K562 (cell line): ENCODE measurements at regions not wholly inside any gene's neighbourhood (a gene's known extent, or its start where the extent isn't known, plus 50 kb on each side); places are given as distances from the start of the nearest gene placed in this dataset.

Experiments
- CBX5 ChIP-seq: IDR thresholded peaks from 2 replicates; pipeline ENCODE4 v1.6.1; 2014; ENCODE audit warnings: low read depth, borderline replicate concordance
- JUND ChIP-seq, 2 experiments: IDR thresholded peaks; 2 replicates in 1 of 2; 3 replicates in 1 of 2; pipeline ENCODE4 v1.6.1; 2011; ENCODE audit warnings: borderline replicate concordance in 2 of 2, low read depth in 2 of 2, low read length in 2 of 2, improper control_type of control experiment in 1 of 2, missing biosample characterization in 1 of 2, missing genetic modification characterization in 1 of 2, missing genetic modification reagents in 1 of 2
- KAT8 ChIP-seq: fragments of 450-650 bp; IDR thresholded peaks from 2 replicates; pipeline ENCODE4 v1.6.1; 2016; ENCODE audit warnings: low read depth, mild to moderate bottlenecking
- NEUROD1 ChIP-seq: fragments of 150-350 bp; IDR thresholded peaks from 2 replicates; pipeline ENCODE4 v1.6.1; 2014; ENCODE audit warnings: borderline replicate concordance, low read length, low read depth; ENCODE audit not compliant: partially characterized antibody
- SMAD2 ChIP-seq: fragments of 150-350 bp; IDR thresholded peaks from 2 replicates; pipeline ENCODE4 v1.6.1; 2014; ENCODE audit warnings: low read depth, mild to moderate bottlenecking, low read length
- ZC3H11A ChIP-seq: IDR thresholded peaks from 2 replicates; pipeline ENCODE4 v1.6.1; 2012; ENCODE audit warnings: low read depth, low read length, improper control_type of control experiment
- ZC3H8 ChIP-seq: fragments of 450-650 bp; IDR thresholded peaks from 2 replicates; pipeline ENCODE4 v1.6.1; 2017

DNA sequence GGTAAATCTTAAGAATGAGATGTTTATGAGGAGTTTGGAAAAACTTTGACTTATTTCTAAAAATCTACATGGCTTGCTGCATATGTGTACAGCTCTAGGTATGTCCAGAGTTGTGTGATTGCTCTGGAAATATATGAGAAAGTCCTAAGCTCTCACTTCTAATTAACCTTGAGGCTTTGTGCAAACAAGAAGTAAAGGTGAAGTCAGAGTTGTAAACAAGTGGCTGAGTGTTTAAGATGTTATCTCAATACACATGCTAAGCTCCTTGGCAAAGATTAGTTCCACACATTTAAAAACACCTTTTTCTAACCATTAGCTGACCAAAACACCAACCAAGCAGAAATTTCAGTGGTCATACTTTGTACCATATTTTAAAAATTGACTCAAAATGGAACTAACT lies 684.2 kb downstream of the HTR1B start:
- no peak for TF ChIP-seq JUND (IDR thresholded peaks at IDR 0.05; ENCODE audit: borderline replicate concordance, low read depth, low read length)
- TF ChIP-seq JUND (tag; IDR thresholded peaks at IDR 0.05; ENCODE audit: borderline replicate concordance, low read depth, low read length) = no peak
- no peak for TF ChIP-seq ZC3H11A
- TF ChIP-seq SMAD2 = no peak
- no peak for TF ChIP-seq CBX5
- no peak for TF ChIP-seq ZC3H8
- no peak for TF ChIP-seq NEUROD1
- no peak for TF ChIP-seq KAT8
